Right lobe of liver (tissue), 4 donors: ENCODE measurements at regions not wholly inside any gene's neighbourhood (a gene's known extent, or its start where the extent isn't known, plus 50 kb on each side); places are given as distances from the start of the nearest gene placed in this dataset.

ENCODE experiments used
- POLR2A ChIP-seq: fragments of 450-650 bp; IDR thresholded peaks from one replicate; pipeline ENCODE4 v1.6.1; 2017; ENCODE audit warnings: antibody characterized with exemption, mild to moderate bottlenecking
- TF ChIP-seq, protein P1 (sequence below), 4 donors: fragments of 200-600 bp in 3 of 4; fragments of 450-650 bp in 1 of 4; IDR thresholded peaks; one replicate each; pipeline versions ENCODE4 v1.5.1 to v1.8.0; 2016 to 2022; ENCODE audit warnings: antibody characterized with exemption in 4 of 4, mild to moderate bottlenecking in 2 of 4
- donor health status: DM: no; HTN: no; CAD: no.
- donor health status: DM: no; HTN: no; CAD: no.
- donor health status: DM: no; HTN: yes; CAD: no.

DNA sequence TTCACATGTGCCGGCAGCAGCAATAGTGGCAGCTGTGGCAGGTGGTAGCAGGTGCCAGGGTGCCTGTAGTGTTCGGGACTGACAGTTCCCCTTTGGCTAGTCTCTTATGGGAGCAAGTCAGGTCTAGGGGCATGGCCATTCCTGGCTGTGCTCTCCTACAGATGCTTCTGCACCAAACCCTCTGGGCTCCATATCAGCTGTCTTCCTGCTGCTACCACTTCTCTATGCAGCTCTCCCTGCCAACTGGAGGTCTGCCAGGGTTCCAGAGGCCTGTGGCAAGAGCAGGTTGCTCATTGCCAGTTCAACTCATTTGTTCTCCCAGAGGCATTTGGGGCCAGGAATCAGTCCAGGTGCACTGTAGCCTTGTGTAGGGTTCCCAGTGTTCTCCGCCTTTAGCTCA lies 473.7 kb downstream of the JRKL start:
- TF ChIP-seq, protein P1, sequence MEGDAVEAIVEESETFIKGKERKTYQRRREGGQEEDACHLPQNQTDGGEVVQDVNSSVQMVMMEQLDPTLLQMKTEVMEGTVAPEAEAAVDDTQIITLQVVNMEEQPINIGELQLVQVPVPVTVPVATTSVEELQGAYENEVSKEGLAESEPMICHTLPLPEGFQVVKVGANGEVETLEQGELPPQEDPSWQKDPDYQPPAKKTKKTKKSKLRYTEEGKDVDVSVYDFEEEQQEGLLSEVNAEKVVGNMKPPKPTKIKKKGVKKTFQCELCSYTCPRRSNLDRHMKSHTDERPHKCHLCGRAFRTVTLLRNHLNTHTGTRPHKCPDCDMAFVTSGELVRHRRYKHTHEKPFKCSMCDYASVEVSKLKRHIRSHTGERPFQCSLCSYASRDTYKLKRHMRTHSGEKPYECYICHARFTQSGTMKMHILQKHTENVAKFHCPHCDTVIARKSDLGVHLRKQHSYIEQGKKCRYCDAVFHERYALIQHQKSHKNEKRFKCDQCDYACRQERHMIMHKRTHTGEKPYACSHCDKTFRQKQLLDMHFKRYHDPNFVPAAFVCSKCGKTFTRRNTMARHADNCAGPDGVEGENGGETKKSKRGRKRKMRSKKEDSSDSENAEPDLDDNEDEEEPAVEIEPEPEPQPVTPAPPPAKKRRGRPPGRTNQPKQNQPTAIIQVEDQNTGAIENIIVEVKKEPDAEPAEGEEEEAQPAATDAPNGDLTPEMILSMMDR (IDR thresholded peaks at IDR 0.05) = no peak
- no peak for TF ChIP-seq POLR2A
